Left hindlimb (tissue), 1 donor: ENCODE measurements at regions not wholly inside any gene's neighbourhood (a gene's known extent, or its start where the extent isn't known, plus 50 kb on each side); places are given as distances from the start of the nearest gene placed in this dataset.

ENCODE experiments used
- DNase-seq: peaks from one replicate; pipeline ENCODE4 v3.0.0-alpha.2; 2018

- no peak for DNase-seq
Observed at GRCh38 chr13:58528351-58528750, 896.8 kb downstream of the PCDH17 start.

GRCh38 chr13:58531614-58532013 is 900.1 kb downstream of the PCDH17 start:
- no peak for DNase-seq

- DNase-seq, result no peak
Observed at GRCh38 chr13:58542530-58542929, 911.0 kb downstream of the PCDH17 start.

GRCh38 chr13:58547419-58547818 is 915.9 kb downstream of the PCDH17 start:
- DNase-seq, result no peak

GRCh38 chr13:58566176-58566575 is 934.6 kb downstream of the PCDH17 start:
- no peak for DNase-seq

GRCh38 chr13:58573743-58574142 is 942.2 kb downstream of the PCDH17 start:
- no peak for DNase-seq

- DNase-seq, result no peak
Observed at GRCh38 chr13:58574791-58575190, 943.2 kb downstream of the PCDH17 start.

GRCh38 chr13:58579468-58579867 is 947.9 kb downstream of the PCDH17 start:
- no peak for DNase-seq

GRCh38 chr13:58583966-58584365 is 952.4 kb downstream of the PCDH17 start:
- DNase-seq, result no peak

GRCh38 chr13:58584610-58585009 is 953.1 kb downstream of the PCDH17 start:
- no peak for DNase-seq

GRCh38 chr13:58587183-58587582 is 955.6 kb downstream of the PCDH17 start:
- DNase-seq, result no peak

- no peak for DNase-seq
Observed at GRCh38 chr13:58592052-58592451, 960.5 kb downstream of the PCDH17 start.

- DNase-seq, result no peak
Observed at GRCh38 chr13:58592786-58593185, 961.2 kb downstream of the PCDH17 start.

- DNase-seq, result no peak
Observed at GRCh38 chr13:58594747-58595600, 963.4 kb downstream of the PCDH17 start.

- DNase-seq, result no peak
Observed at GRCh38 chr13:58597552-58597951, 966.0 kb downstream of the PCDH17 start.

- DNase-seq, result no peak
Observed at GRCh38 chr13:58598241-58598640, 966.7 kb downstream of the PCDH17 start.

- DNase-seq, result no peak
Observed at GRCh38 chr13:58611117-58611516, 979.6 kb downstream of the PCDH17 start.

- DNase-seq, result no peak
Observed at GRCh38 chr13:58617880-58618665, 986.5 kb downstream of the PCDH17 start.

- DNase-seq, result no peak
Observed at GRCh38 chr13:58619396-58620113, 988.0 kb downstream of the PCDH17 start.

- no peak for DNase-seq
Observed at GRCh38 chr13:58620176-58620575, 988.6 kb downstream of the PCDH17 start.

- DNase-seq, result no peak
Observed at GRCh38 chr13:58625703-58626389, 994.3 kb downstream of the PCDH17 start.

- no peak for DNase-seq
Observed at GRCh38 chr13:58630794-58631193, 999.2 kb downstream of the PCDH17 start.

- DNase-seq, result no peak
Observed at GRCh38 chr13:58633226-58633625, 1001.7 kb downstream of the PCDH17 start.
